ENCODE measurements at regions not wholly inside any gene's neighbourhood (a gene's known extent, or its start where the extent isn't known, plus 50 kb on each side); places are given as distances from the start of the nearest gene placed in this dataset.

DNA sequence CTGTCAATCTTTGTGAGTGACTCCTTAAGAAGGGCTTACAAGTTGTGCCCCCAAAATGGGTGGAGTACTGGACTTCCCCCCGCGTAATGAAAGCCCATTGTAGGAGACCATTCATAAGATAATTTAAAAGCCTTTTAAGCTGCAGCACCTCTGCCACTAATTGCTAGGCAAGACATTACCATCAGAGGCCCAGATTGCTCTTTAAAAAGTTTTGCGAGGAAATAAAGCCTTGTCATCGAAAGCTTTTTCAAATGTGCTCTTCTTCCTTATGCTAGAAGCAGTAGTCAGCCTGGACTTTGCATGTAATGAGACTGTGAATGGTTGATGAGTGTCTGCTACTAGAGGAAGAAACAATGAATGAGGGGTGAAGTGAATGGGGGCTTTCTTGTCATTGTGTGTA, 345.3 kb upstream of the CDH2 start:
- no peaks in the 10 kb centered on the region for H3K9me3 ChIP-seq
- TF ChIP-seq, protein P1, sequence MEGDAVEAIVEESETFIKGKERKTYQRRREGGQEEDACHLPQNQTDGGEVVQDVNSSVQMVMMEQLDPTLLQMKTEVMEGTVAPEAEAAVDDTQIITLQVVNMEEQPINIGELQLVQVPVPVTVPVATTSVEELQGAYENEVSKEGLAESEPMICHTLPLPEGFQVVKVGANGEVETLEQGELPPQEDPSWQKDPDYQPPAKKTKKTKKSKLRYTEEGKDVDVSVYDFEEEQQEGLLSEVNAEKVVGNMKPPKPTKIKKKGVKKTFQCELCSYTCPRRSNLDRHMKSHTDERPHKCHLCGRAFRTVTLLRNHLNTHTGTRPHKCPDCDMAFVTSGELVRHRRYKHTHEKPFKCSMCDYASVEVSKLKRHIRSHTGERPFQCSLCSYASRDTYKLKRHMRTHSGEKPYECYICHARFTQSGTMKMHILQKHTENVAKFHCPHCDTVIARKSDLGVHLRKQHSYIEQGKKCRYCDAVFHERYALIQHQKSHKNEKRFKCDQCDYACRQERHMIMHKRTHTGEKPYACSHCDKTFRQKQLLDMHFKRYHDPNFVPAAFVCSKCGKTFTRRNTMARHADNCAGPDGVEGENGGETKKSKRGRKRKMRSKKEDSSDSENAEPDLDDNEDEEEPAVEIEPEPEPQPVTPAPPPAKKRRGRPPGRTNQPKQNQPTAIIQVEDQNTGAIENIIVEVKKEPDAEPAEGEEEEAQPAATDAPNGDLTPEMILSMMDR (IDR thresholded peaks at IDR 0.05; ENCODE audit: insufficient read depth in 1 of 2, low read depth in 1 of 2, low read length in 1 of 2, severe bottlenecking in 1 of 2, unreplicated experiment in 1 of 2), result no peak
- H3K27ac Mint-ChIP-seq (ENCODE audit: unreplicated experiment), result no peak overlapping the region
- H3K4me1 ChIP-seq, result no peaks in the 10 kb centered on the region
- no peak overlapping the region for H3K4me3 ChIP-seq (ENCODE audit: low read depth, low read length)
- H3K36me3 ChIP-seq (ENCODE audit: control insufficient read depth, insufficient read depth, low read length), result no peaks in the 10 kb centered on the region
- ChIA-PET POLR2A (no interaction called here), CTCF (no interaction called here)
- no peaks in the 10 kb centered on the region for H3K4me1 Mint-ChIP-seq (ENCODE audit: low read depth, unreplicated experiment)
- intact Hi-C loops (cut with micrococcal nuclease; ENCODE audit: unreplicated experiment), result no loop called here
- H3K27me3 Mint-ChIP-seq (ENCODE audit: insufficient read depth, unreplicated experiment), result no peaks in the 10 kb centered on the region
- no peak for DNase-seq
- no peaks in the 10 kb centered on the region for H3K9me3 Mint-ChIP-seq (ENCODE audit: unreplicated experiment)
- BruUV-seq (replicated peaks), result no TSS peak
- no peaks in the 10 kb centered on the region for H3K36me3 Mint-ChIP-seq (ENCODE audit: insufficient read depth, unreplicated experiment)
- H3K27me3 ChIP-seq (replicated peaks; ENCODE audit: control insufficient read depth, insufficient read depth, low read length), result no peaks in the 10 kb centered on the region
- no peak overlapping the region for H3K4me3 Mint-ChIP-seq (ENCODE audit: unreplicated experiment)

DNA sequence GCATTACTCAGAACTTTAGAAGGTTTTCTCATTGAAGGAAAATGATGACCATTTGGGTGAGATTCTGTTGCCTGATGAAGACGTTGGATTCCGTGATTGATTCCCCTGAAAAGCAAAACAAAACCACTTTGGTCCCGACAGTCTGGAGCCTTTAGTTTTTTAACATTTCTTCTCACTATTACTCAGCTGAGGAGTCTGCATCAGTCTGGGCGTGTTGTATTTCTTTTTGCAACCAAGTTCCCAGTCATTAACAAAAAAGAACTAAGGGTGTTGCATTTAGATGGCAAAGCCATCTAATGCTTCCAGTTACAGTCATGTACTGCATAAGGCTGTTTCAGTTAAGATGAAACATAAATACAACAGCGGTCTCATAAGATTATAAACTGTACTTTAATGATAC, 343.1 kb upstream of the CDH2 start:
- Histone ChIP-seq H3K4me1 (no peaks in the 10 kb centered on the region), H3K4me3 (ENCODE audit: low read depth, low read length) (no peak overlapping the region), H3K9me3 (no peaks in the 10 kb centered on the region), H3K27me3 (replicated peaks; ENCODE audit: control insufficient read depth, insufficient read depth, low read length) (no peaks in the 10 kb centered on the region), H3K36me3 (ENCODE audit: control insufficient read depth, insufficient read depth, low read length) (no peaks in the 10 kb centered on the region)
- peaks cover 1% of the 10 kb centered on the region for H3K27me3 Mint-ChIP-seq (ENCODE audit: insufficient read depth, unreplicated experiment)
- no peak for DNase-seq
- H3K27ac Mint-ChIP-seq (ENCODE audit: unreplicated experiment), result no peak overlapping the region
- no TSS peak for BruUV-seq (replicated peaks)
- H3K4me1 Mint-ChIP-seq (ENCODE audit: low read depth, unreplicated experiment), result no peaks in the 10 kb centered on the region
- intact Hi-C loops (cut with micrococcal nuclease; ENCODE audit: unreplicated experiment), result no loop called here
- ChIA-PET POLR2A (no interaction called here), CTCF (no interaction called here)
- no peaks in the 10 kb centered on the region for H3K36me3 Mint-ChIP-seq (ENCODE audit: insufficient read depth, unreplicated experiment)
- TF ChIP-seq, protein P1 (IDR thresholded peaks at IDR 0.05; ENCODE audit: insufficient read depth in 1 of 2, low read depth in 1 of 2, low read length in 1 of 2, severe bottlenecking in 1 of 2, unreplicated experiment in 1 of 2), result no peak
- no peak overlapping the region for H3K4me3 Mint-ChIP-seq (ENCODE audit: unreplicated experiment)
- no peaks in the 10 kb centered on the region for H3K9me3 Mint-ChIP-seq (ENCODE audit: unreplicated experiment)

DNA sequence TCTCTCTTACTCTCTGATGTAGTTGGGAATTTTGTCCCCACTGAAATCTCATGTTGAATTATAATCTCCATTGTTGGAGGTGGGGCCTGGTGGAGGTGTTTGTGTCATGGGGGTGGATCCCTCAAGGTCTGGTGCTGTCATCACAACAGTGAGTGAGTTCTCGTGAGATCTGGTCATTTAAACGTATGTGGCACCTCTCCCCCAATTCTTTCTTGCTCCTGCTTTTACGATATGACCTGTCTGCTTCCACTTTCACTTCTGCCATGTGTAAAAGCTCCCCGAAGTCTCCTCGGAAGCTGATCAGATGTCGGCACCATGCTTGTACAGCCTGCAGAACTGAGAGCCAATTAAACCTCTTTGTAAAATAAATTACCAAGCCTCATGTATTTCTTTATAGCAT, 337.8 kb upstream of the CDH2 start:
- intact Hi-C loops (cut with micrococcal nuclease; ENCODE audit: unreplicated experiment), result no loop called here
- no peaks in the 10 kb centered on the region for H3K9me3 ChIP-seq
- H3K9me3 Mint-ChIP-seq (ENCODE audit: unreplicated experiment), result no peaks in the 10 kb centered on the region
- ChIA-PET POLR2A (no interaction called here), CTCF (no interaction called here)
- no peaks in the 10 kb centered on the region for H3K4me1 Mint-ChIP-seq (ENCODE audit: low read depth, unreplicated experiment)
- no peaks in the 10 kb centered on the region for H3K36me3 ChIP-seq (ENCODE audit: control insufficient read depth, insufficient read depth, low read length)
- no peaks in the 10 kb centered on the region for H3K36me3 Mint-ChIP-seq (ENCODE audit: insufficient read depth, unreplicated experiment)
- TF ChIP-seq, protein P1 (IDR thresholded peaks at IDR 0.05; ENCODE audit: insufficient read depth in 1 of 2, low read depth in 1 of 2, low read length in 1 of 2, severe bottlenecking in 1 of 2, unreplicated experiment in 1 of 2), result no peak
- H3K27me3 Mint-ChIP-seq (ENCODE audit: insufficient read depth, unreplicated experiment), result peaks cover 9% of the 10 kb centered on the region
- H3K4me3 Mint-ChIP-seq (ENCODE audit: unreplicated experiment), result no peak overlapping the region
- H3K4me1 ChIP-seq, result no peaks in the 10 kb centered on the region
- no peak overlapping the region for H3K4me3 ChIP-seq (ENCODE audit: low read depth, low read length)
- H3K27ac Mint-ChIP-seq (ENCODE audit: unreplicated experiment), result no peak overlapping the region
- no peak for DNase-seq
- H3K27me3 ChIP-seq (replicated peaks; ENCODE audit: control insufficient read depth, insufficient read depth, low read length), result no peaks in the 10 kb centered on the region
- no TSS peak for BruUV-seq (replicated peaks)
